GM12878 (cell line): ENCODE measurements at regions not wholly inside any gene's neighbourhood (a gene's known extent, or its start where the extent isn't known, plus 50 kb on each side); places are given as distances from the start of the nearest gene placed in this dataset.

Experiments used
- ATAC-seq: fragments of 200-7000 bp; cut with Tn5 transposase; 3 replicates; pipeline ENCODE4 v1.9.1; 2020; ENCODE audit warnings: mild to moderate bottlenecking, moderate library complexity
- BruUV-seq: library from RNA; stranded (reverse); fragments of 400-500 nt; replicated peaks from 2 replicates; lab custom pipeline; 2021; lab: Mats Ljungman, UMichigan
- CTCF ChIA-PET: fragments of 300-600 bp; sonication (Branson Sonifier 250); formaldehyde crosslinking; extraction: SDS; loops from one replicate; lab custom pipeline; 2021; ENCODE audit warnings: inconsistent platforms; lab: Yijun Ruan, JAX
- POLR2A ChIA-PET: fragments of 350-600 bp; formaldehyde crosslinking; extraction: SDS; loops from one replicate; lab custom pipeline; 2021; ENCODE audit warnings: inconsistent platforms; lab: Charles Lee
- RAD21 ChIA-PET: fragments of 300-600 bp; sonication (Branson Sonifier 250); formaldehyde crosslinking; loops from one replicate; lab custom pipeline; 2023; ENCODE audit warnings: antibody characterized with exemption; ENCODE audit not compliant: unreplicated experiment; lab: Charles Lee
- SMC1A ChIA-PET: fragments of 300-600 bp; sonication (Branson Sonifier 250); formaldehyde crosslinking; loops from one replicate; lab custom pipeline; 2023; ENCODE audit not compliant: unreplicated experiment, uncharacterized antibody; lab: Charles Lee
- DNase-seq: peaks from one replicate; pipeline ENCODE4 v3.0.0-alpha.2; 2011; ENCODE audit warnings: low read depth, low spot score
- FAIRE-seq: peaks from 3 replicates; lab custom pipeline; 2011; peaks lifted over from hg19 to GRCh38; lab: Jason Lieb, UNC
- H2AFZ ChIP-seq: 2 replicates; pipeline ENCODE4 v1.6.0; 2011; ENCODE audit warnings: low read depth, low read length, control low read depth; ENCODE audit not compliant: control insufficient read depth
- H3K27ac ChIP-seq: 2 replicates; pipeline ENCODE4 v1.5.1; 2011; ENCODE audit warnings: control low read depth; ENCODE audit not compliant: control insufficient read depth, insufficient read depth
- H3K27me3 ChIP-seq, 2 experiments: replicated peaks in 1 of 2; 2 replicates each; pipeline versions ENCODE4 v1.6.0 to v1.6.1; 2011; ENCODE audit warnings: low read length in 1 of 2; ENCODE audit not compliant: control insufficient read depth in 2 of 2, insufficient read depth in 2 of 2
- H3K36me3 ChIP-seq, 2 experiments: 2 replicates each; pipeline ENCODE4 v1.5.1; 2011; ENCODE audit warnings: low read length in 1 of 2; ENCODE audit not compliant: control insufficient read depth in 2 of 2, insufficient read depth in 2 of 2
- H3K4me1 ChIP-seq: 2 replicates; pipeline ENCODE4 v1.6.1; 2011; ENCODE audit warnings: mild to moderate bottlenecking, low read length, moderate library complexity, mixed read lengths; ENCODE audit not compliant: control insufficient read depth, insufficient read depth
- H3K4me2 ChIP-seq: 2 replicates; pipeline ENCODE4 v1.6.0; 2011; ENCODE audit warnings: control low read depth; ENCODE audit not compliant: control insufficient read depth, insufficient read depth
- H3K4me3 ChIP-seq: fragments of 200-600 bp; sonication (generic); 2 replicates; pipeline ENCODE4 v1.5.1; 2016
- H3K79me2 ChIP-seq: 2 replicates; pipeline ENCODE4 v1.6.0; 2011; ENCODE audit warnings: low read length; ENCODE audit not compliant: control insufficient read depth, insufficient read depth
- H3K9ac ChIP-seq: 2 replicates; pipeline ENCODE4 v1.8.0; 2011; ENCODE audit warnings: low read length, control low read depth, mixed read lengths; ENCODE audit not compliant: control insufficient read depth, insufficient read depth
- H3K9me3 ChIP-seq: replicated peaks from 3 replicates; pipeline ENCODE4 v1.5.1; 2011; ENCODE audit warnings: mild to moderate bottlenecking, low read length; ENCODE audit not compliant: control insufficient read depth, insufficient read depth
- H4K20me1 ChIP-seq: 2 replicates; pipeline ENCODE4 v1.6.0; 2011; ENCODE audit not compliant: control insufficient read depth, insufficient read depth
- BHLHE40 ChIP-seq, 2 experiments: fragments of 450-650 bp in 1 of 2; IDR thresholded peaks; 2 replicates each; pipeline ENCODE4 v1.6.1; 2011 to 2017; ENCODE audit warnings: low read depth in 2 of 2, borderline replicate concordance in 1 of 2, improper control_type of control experiment in 1 of 2, low read length in 1 of 2, mild to moderate bottlenecking in 1 of 2
- BRCA1 ChIP-seq: IDR thresholded peaks from 2 replicates; pipeline ENCODE4 v1.6.1; 2011; ENCODE audit warnings: low read depth, low read length, improper control_type of control experiment
- NR2F1 ChIP-seq: fragments of 450-650 bp; conservative IDR thresholded peaks from 2 replicates; pipeline ENCODE4 v1.6.1; 2017; ENCODE audit warnings: mild to moderate bottlenecking
- RAD51 ChIP-seq: fragments of 450-650 bp; IDR thresholded peaks from 2 replicates; pipeline ENCODE4 v1.6.1; 2016; ENCODE audit warnings: moderate library complexity, mild to moderate bottlenecking, inconsistent platforms
- RFX5 ChIP-seq: IDR thresholded peaks from 2 replicates; pipeline ENCODE4 v1.6.1; 2011; ENCODE audit warnings: low read depth, low read length, improper control_type of control experiment
- SMC3 ChIP-seq: IDR thresholded peaks from 2 replicates; pipeline ENCODE4 v1.6.1; 2011; ENCODE audit warnings: low read length, improper control_type of control experiment, borderline replicate concordance
- SPI1 ChIP-seq: IDR thresholded peaks from 2 replicates; pipeline ENCODE4 v1.6.1; 2011; ENCODE audit warnings: low read depth, mild to moderate bottlenecking, low read length, moderate library complexity, borderline replicate concordance; ENCODE audit not compliant: insufficient read depth
- YBX1 ChIP-seq: fragments of 450-650 bp; IDR thresholded peaks from 2 replicates; pipeline ENCODE4 v1.6.1; 2016; ENCODE audit warnings: antibody characterized with exemption
- ZNF384 ChIP-seq: IDR thresholded peaks from 2 replicates; pipeline ENCODE4 v1.6.1; 2012; ENCODE audit warnings: low read depth, mild to moderate bottlenecking, low read length, improper control_type of control experiment, borderline replicate concordance
- WGBS: methylation state at CpG from one replicate; pipeline ENCODE4 v1.1.6; 2016; ENCODE audit warnings: low lambda C conversion rate; ENCODE audit not compliant: insufficient replicate concordance, insufficient coverage; ENCODE audit errors: missing lambda C conversion rate; 5-methylcytosine and 5-hydroxymethylcytosine counted together
- in situ Hi-C: fragments of 300-500 bp; cut with MboI; formaldehyde crosslinking; loops from 9 replicates; pipeline ENCODE4 v1.14.3; 2018; ENCODE audit warnings: mixed read lengths
- intact Hi-C: fragments of 100-400 bp; cut with micrococcal nuclease; formaldehyde crosslinking; loops from one replicate; pipeline ENCODE4 v1.14.2; 2022; ENCODE audit not compliant: unreplicated experiment
- TF ChIP-seq, protein P1 (sequence below): IDR thresholded peaks from 2 replicates; pipeline ENCODE4 v1.6.1; 2011; ENCODE audit warnings: low read depth, low read length, improper control_type of control experiment, borderline replicate concordance

DNA sequence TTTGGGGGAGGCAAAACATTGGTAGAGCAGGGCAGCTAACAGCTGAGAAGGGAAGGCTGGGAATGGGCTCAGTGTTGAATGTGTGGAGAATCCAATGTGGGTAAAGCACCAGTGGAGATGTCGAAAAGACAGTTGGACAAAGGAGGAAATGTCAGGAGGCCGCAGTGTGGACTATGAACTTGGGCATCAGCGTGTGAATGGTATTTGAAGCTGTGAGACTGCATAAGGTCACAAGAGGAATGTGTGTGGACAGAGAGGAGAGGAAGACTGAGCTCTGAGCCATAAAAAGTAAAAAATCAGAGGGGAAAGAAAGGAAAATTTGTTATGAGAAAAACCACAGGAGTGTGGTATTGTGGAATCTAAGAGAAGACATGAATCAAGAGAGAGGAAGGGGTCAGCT is 99.4 kb upstream of the ADAMTS16 start:
- BruUV-seq = no TSS peak
- Histone ChIP-seq H3K4me2 (no peak overlapping the region), H3K36me3 (no peaks in the 10 kb centered on the region), H4K20me1 (no peaks in the 10 kb centered on the region), H3K27ac (no peak overlapping the region), H2AFZ (no peak overlapping the region), H3K9me3 (no peaks in the 10 kb centered on the region; the same call in 1 of the 3 replicates), H3K9ac (no peak overlapping the region), H3K4me3 (no peak overlapping the region), H3K79me2 (no peaks in the 10 kb centered on the region), H3K4me1 (no peaks in the 10 kb centered on the region; the same call in 1 of the 2 replicates), H3K27me3 (no peaks in the 10 kb centered on the region)
- no peak for FAIRE-seq
- in situ Hi-C loops = no loop called here
- ATAC-seq = no peak
- no peak for DNase-seq
- SMC1A ChIA-PET = interaction anchor here (0.6 to 2.3 kb wide), 3 partner anchors 12 to 25 kb away, joined by 3 to 11 read pairs (median 4); no protein-coding TSS in a partner anchor
- intact Hi-C loops = no loop called here
- POLR2A ChIA-PET = no interaction called here
- CTCF ChIA-PET = interaction anchor here (0.9 to 1.2 kb wide), 3 partner anchors 9 to 160 kb away, joined by 3 read pairs; no protein-coding TSS in a partner anchor
- 28% methylated on average over 3 of the region's 3 CpGs for WGBS
- TF ChIP-seq NR2F1 (no peak), YBX1 (no peak), BRCA1 (no peak), ZNF384 (no peak), RAD51 (no peak), RFX5 (no peak), SPI1 (no peak), SMC3 (no peak), BHLHE40 (IDR thresholded peaks at IDR 0.05; ENCODE audit: borderline replicate concordance in 1 of 2, low read depth in 2 of 2, low read length in 1 of 2) (no peak)
- TF ChIP-seq, protein P1, sequence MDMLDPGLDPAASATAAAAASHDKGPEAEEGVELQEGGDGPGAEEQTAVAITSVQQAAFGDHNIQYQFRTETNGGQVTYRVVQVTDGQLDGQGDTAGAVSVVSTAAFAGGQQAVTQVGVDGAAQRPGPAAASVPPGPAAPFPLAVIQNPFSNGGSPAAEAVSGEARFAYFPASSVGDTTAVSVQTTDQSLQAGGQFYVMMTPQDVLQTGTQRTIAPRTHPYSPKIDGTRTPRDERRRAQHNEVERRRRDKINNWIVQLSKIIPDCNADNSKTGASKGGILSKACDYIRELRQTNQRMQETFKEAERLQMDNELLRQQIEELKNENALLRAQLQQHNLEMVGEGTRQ = no peak
- RAD21 ChIA-PET = interaction anchor here (2.5 kb wide), 1 partner anchor 22 kb away, joined by 12 read pairs; no protein-coding TSS in a partner anchor
